ENCODE measurements at regions not wholly inside any gene's neighbourhood (a gene's known extent, or its start where the extent isn't known, plus 50 kb on each side); places are given as distances from the start of the nearest gene placed in this dataset.

- H3K4me3 ChIP-seq (replicated peaks; ENCODE audit: low read depth, low read length): no peak overlapping the region
- TF ChIP-seq CTCF (IDR thresholded peaks at IDR 0.05; ENCODE audit: low read length, missing control alignments): no peak
- DNase-seq (ENCODE audit: low read depth): peak; percentile 68
Observed at GRCh38 chr20:47406849-47407682, 50.6 kb upstream of the ZMYND8 start.

GRCh38 chr20:47411161-47411560, 54.7 kb upstream of the ZMYND8 start:
- H3K4me3 ChIP-seq (replicated peaks; ENCODE audit: low read depth, low read length): no peak overlapping the region
- DNase-seq (ENCODE audit: low read depth): no peak
- no peak for TF ChIP-seq CTCF (IDR thresholded peaks at IDR 0.05; ENCODE audit: low read length, missing control alignments)

- TF ChIP-seq CTCF (IDR thresholded peaks at IDR 0.05; ENCODE audit: low read length, missing control alignments): no peak
- DNase-seq (ENCODE audit: low read depth): no peak
- H3K4me3 ChIP-seq (replicated peaks; ENCODE audit: low read depth, low read length): no peak overlapping the region
Observed at GRCh38 chr20:47412083-47412482, 55.6 kb upstream of the ZMYND8 start.

- no peak for DNase-seq (ENCODE audit: low read depth)
- H3K4me3 ChIP-seq (replicated peaks; ENCODE audit: low read depth, low read length): no peak overlapping the region
- TF ChIP-seq CTCF (IDR thresholded peaks at IDR 0.05; ENCODE audit: low read length, missing control alignments): no peak
Observed at GRCh38 chr20:47413189-47413588, 56.7 kb upstream of the ZMYND8 start.

- no peak overlapping the region for H3K4me3 ChIP-seq (replicated peaks; ENCODE audit: low read depth, low read length)
- TF ChIP-seq CTCF (IDR thresholded peaks at IDR 0.05; ENCODE audit: low read length, missing control alignments): no peak
Observed at GRCh38 chr20:47417245-47418068, 61.0 kb upstream of the ZMYND8 start.

GRCh38 chr20:47418069-47418757, 61.7 kb upstream of the ZMYND8 start:
- TF ChIP-seq CTCF (IDR thresholded peaks at IDR 0.05; ENCODE audit: low read length, missing control alignments): no peak
- H3K4me3 ChIP-seq (replicated peaks; ENCODE audit: low read depth, low read length): no peak overlapping the region
- no peak for DNase-seq (ENCODE audit: low read depth)

More at GRCh38 chr20:47417245-47418068, 61.0 kb upstream of the ZMYND8 start:
- DNase-seq (ENCODE audit: low read depth): no peak
